ENCODE measurements at regions not wholly inside any gene's neighbourhood (a gene's known extent, or its start where the extent isn't known, plus 50 kb on each side); places are given as distances from the start of the nearest gene placed in this dataset.

- no peak for DNase-seq (ENCODE audit: low read depth)
These were observed 210.7 kb upstream of the DMRT1 start for GRCh38 chr9:630817-631216.

GRCh38 chr9:631596-631995, 209.9 kb upstream of the DMRT1 start:
- no peak for DNase-seq (ENCODE audit: low read depth)

GRCh38 chr9:633461-633860, 208.0 kb upstream of the DMRT1 start:
- DNase-seq (ENCODE audit: low read depth) = no peak

- DNase-seq (ENCODE audit: low read depth) = no peak
These were observed 204.4 kb upstream of the DMRT1 start for GRCh38 chr9:636931-637591.

GRCh38 chr9:638152-638551, 203.3 kb upstream of the DMRT1 start:
- no peak for DNase-seq (ENCODE audit: low read depth)

- DNase-seq (ENCODE audit: low read depth) = no peak
These were observed 199.5 kb upstream of the DMRT1 start for GRCh38 chr9:642014-642413.

- DNase-seq (ENCODE audit: low read depth) = no peak
These were observed 197.5 kb upstream of the DMRT1 start for GRCh38 chr9:643966-644365.

GRCh38 chr9:647522-647921, 194.0 kb upstream of the DMRT1 start:
- no peak for DNase-seq (ENCODE audit: low read depth)

- no peak for DNase-seq (ENCODE audit: low read depth)
These were observed 192.1 kb upstream of the DMRT1 start for GRCh38 chr9:649128-650074.

- no peak for DNase-seq (ENCODE audit: low read depth)
These were observed 191.1 kb upstream of the DMRT1 start for GRCh38 chr9:650362-650761.

- DNase-seq (ENCODE audit: low read depth) = no peak
These were observed 190.1 kb upstream of the DMRT1 start for GRCh38 chr9:651371-651770.

- DNase-seq (ENCODE audit: low read depth) = no peak
These were observed 188.6 kb upstream of the DMRT1 start for GRCh38 chr9:652914-653313.

- DNase-seq (ENCODE audit: low read depth) = no peak
These were observed 188.1 kb upstream of the DMRT1 start for GRCh38 chr9:653421-653820.

- no peak for DNase-seq (ENCODE audit: low read depth)
These were observed 187.6 kb upstream of the DMRT1 start for GRCh38 chr9:653856-654387.

- no peak for DNase-seq (ENCODE audit: low read depth)
These were observed 185.6 kb upstream of the DMRT1 start for GRCh38 chr9:655875-656274.

GRCh38 chr9:656926-657568, 184.4 kb upstream of the DMRT1 start:
- DNase-seq (ENCODE audit: low read depth) = no peak

- DNase-seq (ENCODE audit: low read depth) = no peak
These were observed 182.2 kb upstream of the DMRT1 start for GRCh38 chr9:659286-659685.

- DNase-seq (ENCODE audit: low read depth) = no peak
These were observed 181.3 kb upstream of the DMRT1 start for GRCh38 chr9:660227-660626.

GRCh38 chr9:663541-663940, 178.0 kb upstream of the DMRT1 start:
- DNase-seq (ENCODE audit: low read depth) = no peak

- DNase-seq (ENCODE audit: low read depth) = no peak
These were observed 176.2 kb upstream of the DMRT1 start for GRCh38 chr9:665296-665695.

- DNase-seq (ENCODE audit: low read depth) = no peak
These were observed 169.5 kb upstream of the DMRT1 start for GRCh38 chr9:671997-672396.

- no peak for DNase-seq (ENCODE audit: low read depth)
These were observed 168.6 kb upstream of the DMRT1 start for GRCh38 chr9:672851-673250.

Measured in stimulated activated CD8-positive, alpha-beta memory T cell treated with anti-CD3 and anti-CD28 coated beads, Interleukin-12 subunit alpha, Interleukin-12 subunit beta, amount 100 ng/mL, for 4 hours (primary cell).